K562 (cell line): ENCODE measurements at regions not wholly inside any gene's neighbourhood (a gene's known extent, or its start where the extent isn't known, plus 50 kb on each side); places are given as distances from the start of the nearest gene placed in this dataset.

Experiments used
- ATAC-seq: fragments of 200-7000 bp; cut with Tn5 transposase; 3 replicates; pipeline ENCODE4 v1.9.1; 2020; ENCODE audit warnings: moderate library complexity
- BruUV-seq: library from RNA; stranded (reverse); fragments of 400-500 nt; replicated peaks from 2 replicates; lab custom pipeline; 2021; lab: Mats Ljungman, UMichigan
- CTCF ChIA-PET: fragments of 300-600 bp; formaldehyde crosslinking; extraction: SDS; loops from one replicate; lab custom pipeline; 2021; ENCODE audit warnings: low intra/inter-chr PET ratio; lab: Yijun Ruan, JAX
- POLR2A ChIA-PET: fragments of 300-600, 350-650 bp; sonication (Branson Sonifier 250); formaldehyde crosslinking; extraction: SDS; loops from one replicate; lab custom pipeline; 2021; ENCODE audit warnings: antibody characterized with exemption, inconsistent platforms; lab: Yijun Ruan, JAX
- DNase-seq, 4 experiments: peaks; one replicate each; pipeline versions ENCODE4 v3.0.0 to v3.0.0-alpha.2; 2011 to 2018; ENCODE audit warnings: low spot score in 3 of 4, mixed read lengths in 3 of 4; ENCODE audit errors: extremely low read depth in 1 of 4
- FAIRE-seq: peaks from 2 replicates; lab custom pipeline; 2011; peaks lifted over from hg19 to GRCh38; lab: Jason Lieb, UNC
- H2AFZ ChIP-seq: 2 replicates; pipeline ENCODE4 v1.6.0; 2011; ENCODE audit warnings: low read depth, low read length, control low read depth, inconsistent platforms
- H3K27ac ChIP-seq: fragments of 200-600 bp; 3 replicates; pipeline ENCODE4 v1.8.0; 2011; ENCODE audit warnings: low read depth, mild to moderate bottlenecking, control low read depth, inconsistent platforms, low read length, moderate library complexity, mixed read lengths; ENCODE audit errors: extremely low read depth
- H3K27me3 ChIP-seq, 2 experiments: fragments of 300-600 bp in 1 of 2; 2 replicates in 1 of 2; 3 replicates in 1 of 2; pipeline versions ENCODE4 v1.6.0 to v1.8.0; 2011; ENCODE audit warnings: inconsistent platforms in 2 of 2, low read length in 2 of 2, mild to moderate bottlenecking in 1 of 2, mixed read lengths in 1 of 2, moderate library complexity in 1 of 2; ENCODE audit not compliant: control insufficient read depth in 2 of 2, insufficient read depth in 2 of 2
- H3K36me3 ChIP-seq: fragments of 300-600 bp; 3 replicates; pipeline ENCODE4 v1.8.0; 2011; ENCODE audit warnings: mild to moderate bottlenecking, low read length, inconsistent platforms; ENCODE audit not compliant: control insufficient read depth, insufficient read depth
- H3K4me1 ChIP-seq, 2 experiments: fragments of 200-600 bp in 1 of 2; replicated peaks in 1 of 2; 2 replicates in 1 of 2; 3 replicates in 1 of 2; pipeline versions ENCODE4 v1.5.1 to v1.8.0; 2011; ENCODE audit warnings: inconsistent platforms in 2 of 2, low read length in 2 of 2, mild to moderate bottlenecking in 1 of 2, mixed read lengths in 1 of 2, moderate library complexity in 1 of 2; ENCODE audit not compliant: control insufficient read depth in 2 of 2, insufficient read depth in 2 of 2
- H3K4me2 ChIP-seq: 2 replicates; pipeline ENCODE4 v1.6.1; 2011; ENCODE audit warnings: low read length, control low read depth, inconsistent platforms, mixed read lengths; ENCODE audit not compliant: insufficient read depth
- H3K4me3 ChIP-seq: fragments of 200-600 bp; sonication (generic), shearing (Covaris generic); 2 replicates; pipeline ENCODE4 v1.5.1; 2016; ENCODE audit warnings: control low read depth, inconsistent platforms
- H3K79me2 ChIP-seq: fragments of 200-600 bp; 3 replicates; pipeline ENCODE4 v1.8.0; 2011; ENCODE audit warnings: low read length, inconsistent platforms; ENCODE audit not compliant: control insufficient read depth, insufficient read depth
- H3K9ac ChIP-seq, 2 experiments: 2 replicates each; pipeline versions ENCODE4 v1.6.0 to v1.6.1; 2011; ENCODE audit warnings: low read depth in 2 of 2, low read length in 2 of 2, control low read depth in 1 of 2, inconsistent platforms in 1 of 2, mild to moderate bottlenecking in 1 of 2, mixed read lengths in 1 of 2; ENCODE audit not compliant: insufficient read depth in 1 of 2
- H3K9me1 ChIP-seq: one replicate; pipeline ENCODE4 v1.6.0; 2011; ENCODE audit warnings: inconsistent platforms, mild to moderate bottlenecking, low read length, moderate library complexity; ENCODE audit not compliant: control insufficient read depth, insufficient read depth
- H3K9me3 ChIP-seq: replicated peaks from 2 replicates; pipeline ENCODE4 v1.5.1; 2011; ENCODE audit warnings: low read depth, low read length, inconsistent platforms; ENCODE audit not compliant: control insufficient read depth, insufficient read depth
- H4K20me1 ChIP-seq: replicated peaks from 2 replicates; pipeline ENCODE4 v1.6.1; 2011; ENCODE audit warnings: low read length, inconsistent platforms, mixed read lengths; ENCODE audit not compliant: control insufficient read depth, insufficient read depth
- CHCHD3 ChIP-seq: fragments of 250-450 bp; sonication (Bioruptor Pico); IDR thresholded peaks from 2 replicates; pipeline ENCODE4 v2.1.2; 2022; ENCODE audit warnings: mild to moderate bottlenecking
- KAT8 ChIP-seq: fragments of 450-650 bp; IDR thresholded peaks from 2 replicates; pipeline ENCODE4 v1.6.1; 2016; ENCODE audit warnings: low read depth, mild to moderate bottlenecking
- MAFK ChIP-seq: IDR thresholded peaks from 2 replicates; pipeline ENCODE4 v1.6.1; 2011; ENCODE audit warnings: low read length, improper control_type of control experiment
- PML ChIP-seq: IDR thresholded peaks from 2 replicates; pipeline ENCODE4 v1.6.1; 2012; ENCODE audit warnings: low read length, inconsistent platforms
- TAF7 ChIP-seq: fragments of 450-650 bp; IDR thresholded peaks from 2 replicates; pipeline ENCODE4 v1.6.1; 2016; ENCODE audit warnings: missing genetic modification characterization, missing compliant biosample characterization
- ZBTB17 ChIP-seq: fragments of 450-650 bp; formaldehyde crosslinking; IDR thresholded peaks from 2 replicates; pipeline ENCODE4 v1.4.0; 2020; ENCODE audit warnings: mild to moderate bottlenecking
- ZNF134 ChIP-seq: fragments of 250-450 bp; sonication (Bioruptor Pico); conservative IDR thresholded peaks from 2 replicates; pipeline ENCODE4 v1.4.0; 2020
- ZNF197 ChIP-seq: fragments of 200-800 bp; sonication (Bioruptor generic); IDR thresholded peaks from 2 replicates; pipeline ENCODE4 v1.6.1; 2016; ENCODE audit warnings: low read depth, missing genetic modification characterization, missing compliant biosample characterization
- WGBS: fragments of 100-300 bp; shearing (Covaris generic); methylation state at CpG from one replicate; pipeline ENCODE4 v1.1.6; 2016; ENCODE audit warnings: low coverage, mixed read lengths; ENCODE audit not compliant: insufficient coverage; ENCODE audit errors: missing lambda C conversion rate; 5-methylcytosine and 5-hydroxymethylcytosine counted together
- in situ Hi-C: fragments of 300-500 bp; cut with MboI; formaldehyde crosslinking; loops from 4 replicates; pipeline ENCODE4 v1.15.0; 2018; ENCODE audit warnings: inconsistent platforms, mixed read lengths
- intact Hi-C: fragments of 100-400 bp; cut with micrococcal nuclease; formaldehyde crosslinking; loops from 2 replicates; pipeline ENCODE4 v1.14.2; 2022
- TF ChIP-seq, protein P1 (sequence below): sonication (generic); formaldehyde crosslinking; IDR thresholded peaks from 2 replicates; pipeline ENCODE4 v1.8.1; 2023; ENCODE audit warnings: mild to moderate bottlenecking, missing genetic modification reagents

DNA sequence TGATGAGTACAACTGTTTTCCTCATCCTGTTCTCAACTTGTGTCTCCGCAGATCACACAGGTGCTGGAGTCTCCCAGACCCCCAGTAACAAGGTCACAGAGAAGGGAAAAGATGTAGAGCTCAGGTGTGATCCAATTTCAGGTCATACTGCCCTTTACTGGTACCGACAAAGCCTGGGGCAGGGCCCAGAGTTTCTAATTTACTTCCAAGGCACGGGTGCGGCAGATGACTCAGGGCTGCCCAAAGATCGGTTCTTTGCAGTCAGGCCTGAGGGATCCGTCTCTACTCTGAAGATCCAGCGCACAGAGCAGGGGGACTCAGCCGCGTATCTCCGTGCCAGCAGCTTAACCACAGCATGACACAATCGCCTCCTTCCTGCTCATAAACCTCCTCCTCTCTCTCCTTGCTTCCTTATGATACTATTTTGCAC lies 126.7 kb upstream of the PRSS58 start:
- no peaks in the 10 kb centered on the region for H3K79me2 ChIP-seq
- intact Hi-C loops (no loop called here), in situ Hi-C loops (no loop called here)
- H3K27ac ChIP-seq = no peak overlapping the region
- no peaks in the 10 kb centered on the region for H3K36me3 ChIP-seq
- H3K9me1 ChIP-seq = no peaks in the 10 kb centered on the region
- H2AFZ ChIP-seq = peak overlapping the region; percentile 11; the same call in 1 of the 2 replicates
- 3% methylated on average over 11 of the region's 11 CpGs for WGBS
- ATAC-seq = no peak
- TF ChIP-seq ZBTB17 (CRISPR knock-in tag) (peak; percentile 63; the same call in 1 of the 2 replicates), KAT8 (no peak)
- DNase-seq = no peak
- no peak overlapping the region for H3K4me2 ChIP-seq
- BruUV-seq = no TSS peak
- no peak overlapping the region for H3K9ac ChIP-seq
- no peaks in the 10 kb centered on the region for H3K27me3 ChIP-seq
- CTCF ChIA-PET = no interaction called here
- H3K4me1 ChIP-seq = no peaks in the 10 kb centered on the region
- no peak overlapping the region for H3K4me3 ChIP-seq
- no peaks in the 10 kb centered on the region for H4K20me1 ChIP-seq
- POLR2A ChIA-PET = interaction anchor here (0.6 kb wide), 2 partner anchors 91 to 818 kb away, joined by 3 read pairs; no protein-coding TSS in a partner anchor
- FAIRE-seq = no peak
- H3K9me3 ChIP-seq = no peaks in the 10 kb centered on the region

DNA sequence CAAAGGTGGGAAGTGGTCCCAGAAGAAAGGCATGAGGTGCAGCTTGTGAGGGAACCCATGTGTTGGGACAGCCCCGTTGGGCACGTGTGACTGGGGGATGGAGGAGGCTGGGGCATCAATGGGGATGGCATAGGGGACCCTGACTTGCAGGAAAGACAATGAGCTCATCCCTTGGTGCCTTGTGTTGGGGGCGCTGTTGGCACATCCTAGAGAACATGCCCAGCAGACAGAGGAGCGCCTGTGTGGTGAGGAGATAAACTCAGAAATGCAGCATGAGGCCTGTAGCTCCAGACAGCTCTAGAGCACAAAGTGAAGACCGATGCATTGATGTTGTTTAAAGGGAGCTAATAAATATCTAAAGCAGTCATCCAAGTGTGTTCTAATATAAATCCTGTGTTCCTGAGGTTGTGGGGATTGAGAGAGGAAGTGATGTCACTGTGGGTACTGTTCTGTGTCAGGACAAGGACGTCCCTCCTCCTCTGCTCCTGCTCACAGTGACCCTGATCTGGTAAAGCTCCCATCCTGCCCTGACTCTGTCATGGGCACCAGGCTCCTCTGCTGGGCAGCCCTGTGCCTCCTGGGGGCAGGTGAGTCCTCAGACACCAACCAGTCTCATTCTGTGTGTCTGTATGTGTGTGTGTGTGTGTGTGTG lies 126.1 kb upstream of the PRSS58 start:
- POLR2A ChIA-PET = interaction anchor here (0.6 to 0.9 kb wide), 3 partner anchors 10 to 818 kb away, joined by 3 read pairs; no protein-coding TSS in a partner anchor
- CTCF ChIA-PET = no interaction called here
- intact Hi-C loops (no loop called here), in situ Hi-C loops (no loop called here)
- no peak for ATAC-seq
- H3K4me2 ChIP-seq = no peak overlapping the region
- no peak overlapping the region for H3K9ac ChIP-seq
- H2AFZ ChIP-seq = no peak overlapping the region
- no peaks in the 10 kb centered on the region for H3K4me1 ChIP-seq
- H3K4me3 ChIP-seq = no peak overlapping the region
- 3% methylated on average over 6 of the region's 6 CpGs for WGBS
- H3K36me3 ChIP-seq = no peaks in the 10 kb centered on the region
- no peak for DNase-seq
- no TSS peak for BruUV-seq
- no peak overlapping the region for H3K27ac ChIP-seq
- no peaks in the 10 kb centered on the region for H3K79me2 ChIP-seq
- TF ChIP-seq CHCHD3 (CRISPR knock-in tag) (no peak), MAFK (no peak), ZNF134 (CRISPR knock-in tag) (no peak), PML (no peak), TAF7 (no peak), ZNF197 (CRISPR knock-in tag) (no peak)
- TF ChIP-seq, protein P1, sequence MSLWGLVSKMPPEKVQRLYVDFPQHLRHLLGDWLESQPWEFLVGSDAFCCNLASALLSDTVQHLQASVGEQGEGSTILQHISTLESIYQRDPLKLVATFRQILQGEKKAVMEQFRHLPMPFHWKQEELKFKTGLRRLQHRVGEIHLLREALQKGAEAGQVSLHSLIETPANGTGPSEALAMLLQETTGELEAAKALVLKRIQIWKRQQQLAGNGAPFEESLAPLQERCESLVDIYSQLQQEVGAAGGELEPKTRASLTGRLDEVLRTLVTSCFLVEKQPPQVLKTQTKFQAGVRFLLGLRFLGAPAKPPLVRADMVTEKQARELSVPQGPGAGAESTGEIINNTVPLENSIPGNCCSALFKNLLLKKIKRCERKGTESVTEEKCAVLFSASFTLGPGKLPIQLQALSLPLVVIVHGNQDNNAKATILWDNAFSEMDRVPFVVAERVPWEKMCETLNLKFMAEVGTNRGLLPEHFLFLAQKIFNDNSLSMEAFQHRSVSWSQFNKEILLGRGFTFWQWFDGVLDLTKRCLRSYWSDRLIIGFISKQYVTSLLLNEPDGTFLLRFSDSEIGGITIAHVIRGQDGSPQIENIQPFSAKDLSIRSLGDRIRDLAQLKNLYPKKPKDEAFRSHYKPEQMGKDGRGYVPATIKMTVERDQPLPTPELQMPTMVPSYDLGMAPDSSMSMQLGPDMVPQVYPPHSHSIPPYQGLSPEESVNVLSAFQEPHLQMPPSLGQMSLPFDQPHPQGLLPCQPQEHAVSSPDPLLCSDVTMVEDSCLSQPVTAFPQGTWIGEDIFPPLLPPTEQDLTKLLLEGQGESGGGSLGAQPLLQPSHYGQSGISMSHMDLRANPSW = no peak
- H4K20me1 ChIP-seq = no peaks in the 10 kb centered on the region
- FAIRE-seq = no peak
- H3K9me3 ChIP-seq = no peaks in the 10 kb centered on the region
- H3K9me1 ChIP-seq = no peaks in the 10 kb centered on the region
- H3K27me3 ChIP-seq = no peaks in the 10 kb centered on the region
